Keratinocyte (primary cell): ENCODE measurements at regions not wholly inside any gene's neighbourhood (a gene's known extent, or its start where the extent isn't known, plus 50 kb on each side); places are given as distances from the start of the nearest gene placed in this dataset.
"Not testable (repeated sequence)": the region's sequence is repeated elsewhere in the genome, so short reads cannot be mapped to it uniquely, and the experiment has no call there.

Source experiments
- CTCF ChIP-seq, 3 experiments: IDR thresholded peaks in 1 of 3; conservative IDR thresholded peaks in 1 of 3; optimal IDR thresholded peaks in 1 of 3; 2 replicates in 2 of 3; 3 replicates in 1 of 3; pipeline versions ENCODE3 to v1.5.1; 2011; ENCODE audit warnings: low read length in 3 of 3, mild to moderate bottlenecking in 3 of 3, moderate library complexity in 2 of 3, control low read depth in 1 of 3, inconsistent platforms in 1 of 3; ENCODE audit not compliant: insufficient read depth in 2 of 3; ENCODE audit errors: extremely low read depth in 1 of 3
- EZH2 ChIP-seq: IDR thresholded peaks from one replicate; pipeline ENCODE4 v1.6.1; 2012; ENCODE audit warnings: inconsistent platforms, mild to moderate bottlenecking, low read length, moderate library complexity

GRCh38 chrX:134071899-134072298, 86.5 kb upstream of the GPC3 start:
- TF ChIP-seq CTCF (optimal IDR thresholded peaks at IDR 0.05 in 1 of 3, IDR thresholded peaks at IDR 0.05 in 1 of 3, conservative IDR thresholded peaks at IDR 0.05 in 1 of 3; ENCODE audit: extremely low read depth in 1 of 3, insufficient read depth in 2 of 3, low read length in 3 of 3); EZH2: not testable (repeated sequence)
